ENCODE measurements at regions not wholly inside any gene's neighbourhood (a gene's known extent, or its start where the extent isn't known, plus 50 kb on each side); places are given as distances from the start of the nearest gene placed in this dataset.
"Not testable (repeated sequence)": the region's sequence is repeated elsewhere in the genome, so short reads cannot be mapped to it uniquely, and the experiment has no call there.

DNA sequence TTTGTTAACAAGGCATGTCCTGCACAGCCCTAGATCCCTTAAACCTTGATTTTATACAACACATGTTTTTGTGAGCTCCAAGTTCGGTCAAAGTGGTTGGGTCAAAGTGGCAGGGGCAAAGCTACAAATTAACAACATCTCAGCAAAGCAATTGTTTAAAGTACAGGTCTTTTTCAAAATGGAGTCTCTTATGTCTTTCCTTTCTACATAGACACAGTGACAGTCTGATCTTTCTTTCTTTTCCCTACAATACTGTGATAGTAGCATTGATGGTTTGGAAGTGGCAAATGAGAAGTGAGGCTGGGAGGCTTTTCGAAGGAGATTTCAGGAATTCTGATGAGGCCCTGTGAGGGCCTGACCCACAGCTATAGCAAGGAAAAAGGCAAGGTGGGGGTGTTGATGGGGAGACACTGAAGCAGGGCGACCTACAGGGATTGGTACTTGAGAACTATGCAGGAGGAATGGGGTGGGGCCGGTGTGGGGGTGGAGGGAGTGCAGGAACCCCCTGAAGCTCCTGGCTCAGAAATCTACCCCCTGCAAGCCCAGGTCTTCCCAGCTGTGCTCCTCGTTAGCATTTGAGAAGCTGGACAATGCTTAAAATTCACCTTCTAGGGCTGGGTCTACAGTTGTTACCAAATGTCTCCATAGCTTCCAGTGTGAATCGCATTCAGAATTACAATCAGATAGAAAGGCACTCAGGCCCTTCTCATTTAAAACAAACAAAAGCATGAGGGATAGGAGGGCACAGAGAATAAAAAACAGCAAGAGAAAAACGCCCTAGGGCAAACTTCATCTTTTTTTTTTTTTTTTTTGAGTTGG, 102.6 kb upstream of the PPM1J start:
- H3K27ac ChIP-seq, result no peak overlapping the region
- peaks cover 0 to 6% of the 10 kb centered on the region in 2 experiments for H3K4me1 ChIP-seq (ENCODE audit: control insufficient read depth in 1 of 2, insufficient read depth in 1 of 2, low read depth in 1 of 2, low read length in 1 of 2)
- TF ChIP-seq CTCF (IDR thresholded peaks at IDR 0.05), result no peak
- no peaks in the 10 kb centered on the region for H3K9me3 ChIP-seq
- no peak overlapping the region for H3K4me3 ChIP-seq (ENCODE audit: low read depth in 1 of 2, low read length in 1 of 2)
- H3K27me3 ChIP-seq, result peaks cover 13% of the 10 kb centered on the region
- H3K36me3 ChIP-seq, result no peaks in the 10 kb centered on the region

- H3K36me3 ChIP-seq, result no peaks in the 10 kb centered on the region
- no peak for TF ChIP-seq CTCF (IDR thresholded peaks at IDR 0.05)
- H3K4me1 ChIP-seq (ENCODE audit: control insufficient read depth in 1 of 2, insufficient read depth in 1 of 2, low read depth in 1 of 2, low read length in 1 of 2), result peaks cover 0 to 6% of the 10 kb centered on the region in 2 experiments
- H3K4me3 ChIP-seq (ENCODE audit: low read depth in 1 of 2, low read length in 1 of 2), result no peak overlapping the region
- no peak overlapping the region for H3K27ac ChIP-seq
- H3K27me3 ChIP-seq, result peaks cover 18% of the 10 kb centered on the region
- H3K9me3 ChIP-seq, result no peaks in the 10 kb centered on the region
Measured at GRCh38 chr1:112815376-112815775, 100.2 kb upstream of the PPM1J start.

GRCh38 chr1:112814645-112815044, 99.5 kb upstream of the PPM1J start:
- not testable (repeated sequence) for H3K36me3 ChIP-seq; H3K9me3 ChIP-seq; H3K4me3 ChIP-seq (ENCODE audit: low read depth in 1 of 2, low read length in 1 of 2); H3K4me1 ChIP-seq (ENCODE audit: control insufficient read depth in 1 of 2, insufficient read depth in 1 of 2, low read depth in 1 of 2, low read length in 1 of 2); H3K27ac ChIP-seq
- H3K27me3 ChIP-seq, result peaks cover 12% of the 10 kb centered on the region

GRCh38 chr1:112808861-112809684, 93.9 kb upstream of the PPM1J start:
- H3K27ac ChIP-seq, result no peak overlapping the region
- peaks cover 29% of the 10 kb centered on the region for H3K27me3 ChIP-seq
- no peaks in the 10 kb centered on the region for H3K9me3 ChIP-seq
- no peaks in the 10 kb centered on the region for H3K4me1 ChIP-seq (ENCODE audit: control insufficient read depth in 1 of 2, insufficient read depth in 1 of 2, low read depth in 1 of 2, low read length in 1 of 2)
- H3K36me3 ChIP-seq, result no peaks in the 10 kb centered on the region
- TF ChIP-seq CTCF (IDR thresholded peaks at IDR 0.05), result no peak
- H3K4me3 ChIP-seq (ENCODE audit: low read depth in 1 of 2, low read length in 1 of 2), result no peak overlapping the region

- Histone ChIP-seq H3K4me1 (ENCODE audit: control insufficient read depth in 1 of 2, insufficient read depth in 1 of 2, low read depth in 1 of 2, low read length in 1 of 2) (no peaks in the 10 kb centered on the region), H3K36me3 (no peaks in the 10 kb centered on the region), H3K4me3 (ENCODE audit: low read depth in 1 of 2, low read length in 1 of 2) (no peak overlapping the region), H3K27me3 (peaks cover 29% of the 10 kb centered on the region), H3K27ac (no peak overlapping the region), H3K9me3 (no peaks in the 10 kb centered on the region)
- no peak for TF ChIP-seq CTCF (IDR thresholded peaks at IDR 0.05)
Measured at GRCh38 chr1:112807999-112808398, 92.9 kb upstream of the PPM1J start.

DNA sequence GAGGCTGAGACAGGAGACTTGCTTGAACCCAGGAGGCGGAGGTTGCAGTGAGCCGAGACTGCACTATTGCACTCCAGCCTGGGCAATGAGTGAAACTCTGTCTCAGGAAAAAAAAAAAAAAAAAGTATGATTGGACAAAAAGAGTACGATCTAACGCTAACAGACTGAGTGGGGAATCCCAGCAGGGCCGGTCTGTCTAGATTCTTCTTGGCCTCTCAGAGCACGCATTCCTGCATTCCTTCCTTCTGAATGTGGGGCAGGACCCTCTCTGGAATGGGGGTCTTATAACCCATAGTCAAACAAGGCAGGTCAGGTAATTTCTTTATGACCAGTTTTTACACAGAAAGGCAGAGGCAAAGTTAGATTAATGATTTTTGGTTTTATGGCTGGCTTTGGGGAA, 92.0 kb upstream of the PPM1J start:
- TF ChIP-seq CTCF (IDR thresholded peaks at IDR 0.05), result no peak
- no peak overlapping the region for H3K27ac ChIP-seq
- H3K4me1 ChIP-seq (ENCODE audit: control insufficient read depth in 1 of 2, insufficient read depth in 1 of 2, low read depth in 1 of 2, low read length in 1 of 2), result no peaks in the 10 kb centered on the region
- H3K27me3 ChIP-seq, result peaks cover 29% of the 10 kb centered on the region
- no peak overlapping the region for H3K4me3 ChIP-seq (ENCODE audit: low read depth in 1 of 2, low read length in 1 of 2)
- no peaks in the 10 kb centered on the region for H3K9me3 ChIP-seq
- no peaks in the 10 kb centered on the region for H3K36me3 ChIP-seq

All from neutrophil (primary cell).